IMR-90 (cell line): ENCODE measurements at regions not wholly inside any gene's neighbourhood (a gene's known extent, or its start where the extent isn't known, plus 50 kb on each side); places are given as distances from the start of the nearest gene placed in this dataset.

Source experiments
- ATAC-seq: fragments of 200-7000 bp; cut with Tn5 transposase; 2 replicates; pipeline ENCODE4 v1.9.1; 2020; ENCODE audit warnings: low read depth, mild to moderate bottlenecking, moderate library complexity
- BruUV-seq: library from RNA; stranded (reverse); fragments of 400-500 nt; replicated peaks from 2 replicates; lab custom pipeline; 2021; lab: Mats Ljungman, UMichigan
- CTCF ChIA-PET: fragments of 300-600 bp; formaldehyde crosslinking; extraction: SDS; loops from one replicate; lab custom pipeline; 2021; ENCODE audit warnings: antibody characterized with exemption; lab: Yijun Ruan, JAX
- POLR2A ChIA-PET: fragments of 300-600 bp; sonication (Branson Sonifier 250); formaldehyde crosslinking; loops from one replicate; lab custom pipeline; 2022; ENCODE audit warnings: antibody characterized with exemption; ENCODE audit not compliant: unreplicated experiment; lab: Charles Lee
- DNase-seq: peaks from one replicate; pipeline ENCODE4 v3.0.0; 2013
- H2AFZ ChIP-seq: replicated peaks from 2 replicates; pipeline ENCODE3; 2013; ENCODE audit warnings: low read length, mild to moderate bottlenecking; ENCODE audit not compliant: poor library complexity
- H2AK5ac ChIP-seq: 2 replicates; pipeline ENCODE4 v1.6.1; 2013; ENCODE audit warnings: low read depth, low read length, inconsistent platforms
- H2AK9ac ChIP-seq: replicated peaks from 2 replicates; pipeline ENCODE3; 2013; ENCODE audit warnings: mild to moderate bottlenecking, low read depth, low read length, moderate library complexity; ENCODE audit not compliant: poor library complexity
- H2BK120ac ChIP-seq: 2 replicates; pipeline ENCODE4 v1.6.1; 2013; ENCODE audit warnings: low read depth, low read length, inconsistent platforms
- H2BK15ac ChIP-seq: 3 replicates; pipeline ENCODE4 v1.6.1; 2013; ENCODE audit warnings: low read depth, low read length, inconsistent platforms
- H2BK20ac ChIP-seq: 2 replicates; pipeline ENCODE4 v1.6.1; 2013; ENCODE audit warnings: low read depth, mild to moderate bottlenecking, inconsistent platforms, low read length, moderate library complexity
- H2BK5ac ChIP-seq: 2 replicates; pipeline ENCODE4 v1.6.1; 2013; ENCODE audit warnings: mild to moderate bottlenecking, low read depth, low read length, inconsistent platforms; ENCODE audit not compliant: poor library complexity, severe bottlenecking
- H3K14ac ChIP-seq: replicated peaks from 2 replicates; pipeline ENCODE4 v1.6.1; 2013; ENCODE audit warnings: low read depth, low read length, inconsistent platforms
- H3K18ac ChIP-seq: 2 replicates; pipeline ENCODE4 v1.6.1; 2013; ENCODE audit warnings: low read depth, low read length, control low read depth
- H3K23ac ChIP-seq: 2 replicates; pipeline ENCODE4 v1.6.1; 2013; ENCODE audit warnings: low read depth, low read length, inconsistent platforms
- H3K27ac ChIP-seq: 2 replicates; pipeline ENCODE4 v1.5.1; 2013; ENCODE audit warnings: mild to moderate bottlenecking, control low read depth, low read length; ENCODE audit not compliant: insufficient read depth
- H3K27me3 ChIP-seq: 2 replicates; pipeline ENCODE4 v1.6.1; 2013; ENCODE audit warnings: low read length; ENCODE audit not compliant: control insufficient read depth, insufficient read depth
- H3K36me3 ChIP-seq: 2 replicates; pipeline ENCODE4 v1.6.1; 2013; ENCODE audit warnings: low read length, mixed read lengths; ENCODE audit not compliant: control insufficient read depth, insufficient read depth
- H3K4ac ChIP-seq: 2 replicates; pipeline ENCODE4 v1.6.1; 2013; ENCODE audit warnings: low read depth, low read length, inconsistent platforms
- H3K4me1 ChIP-seq: 2 replicates; pipeline ENCODE4 v1.6.1; 2013; ENCODE audit warnings: low read length, mixed read lengths; ENCODE audit not compliant: control insufficient read depth, insufficient read depth
- H3K4me2 ChIP-seq: 2 replicates; pipeline ENCODE4 v1.6.1; 2013; ENCODE audit warnings: low read depth, mild to moderate bottlenecking, control low read depth, low read length, moderate library complexity
- H3K4me3 ChIP-seq: 2 replicates; pipeline ENCODE4 v1.5.1; 2013; ENCODE audit warnings: low read depth, mild to moderate bottlenecking, control low read depth, low read length, moderate library complexity; ENCODE audit not compliant: insufficient read depth
- H3K56ac ChIP-seq: 2 replicates; pipeline ENCODE4 v1.6.1; 2013; ENCODE audit warnings: low read length, inconsistent platforms; ENCODE audit not compliant: insufficient read depth; ENCODE audit errors: extremely low read depth
- H3K79me1 ChIP-seq, 2 experiments: 2 replicates each; pipeline ENCODE4 v1.6.1; 2013; ENCODE audit warnings: low read length in 2 of 2, inconsistent platforms in 1 of 2, low read depth in 1 of 2
- H3K9ac ChIP-seq: 2 replicates; pipeline ENCODE4 v1.6.1; 2013; ENCODE audit warnings: low read depth, low read length, control low read depth
- H3K9me1 ChIP-seq: 2 replicates; pipeline ENCODE4 v1.6.1; 2013; ENCODE audit warnings: low read length, inconsistent platforms; ENCODE audit not compliant: insufficient read depth
- H3K9me3 ChIP-seq: 2 replicates; pipeline ENCODE4 v1.6.1; 2013; ENCODE audit warnings: low read length; ENCODE audit not compliant: control insufficient read depth, insufficient read depth
- H4K20me1 ChIP-seq: 2 replicates; pipeline ENCODE4 v1.6.1; 2013; ENCODE audit warnings: low read length, inconsistent platforms; ENCODE audit not compliant: insufficient read depth
- H4K5ac ChIP-seq: 2 replicates; pipeline ENCODE4 v1.6.1; 2013; ENCODE audit warnings: mild to moderate bottlenecking, low read depth, low read length, control low read depth
- H4K8ac ChIP-seq, 2 experiments: 2 replicates each; pipeline ENCODE4 v1.6.1; 2013; ENCODE audit warnings: low read depth in 2 of 2, low read length in 2 of 2, control low read depth in 1 of 2, inconsistent platforms in 1 of 2
- H4K91ac ChIP-seq: 2 replicates; pipeline ENCODE4 v1.6.1; 2013; ENCODE audit warnings: low read depth, low read length, inconsistent platforms; ENCODE audit not compliant: insufficient read depth
- BHLHE40 ChIP-seq: fragments of 150-350 bp; IDR thresholded peaks from 2 replicates; pipeline ENCODE4 v1.6.1; 2016; ENCODE audit warnings: mild to moderate bottlenecking, low read depth, low read length
- CEBPB ChIP-seq: IDR thresholded peaks from 2 replicates; pipeline ENCODE4 v1.6.1; 2012; ENCODE audit warnings: low read depth, low read length, improper control_type of control experiment
- CHD1 ChIP-seq: IDR thresholded peaks from 2 replicates; pipeline ENCODE4 v1.6.1; 2012; ENCODE audit warnings: low read depth, low read length, improper control_type of control experiment
- MAFK ChIP-seq: IDR thresholded peaks from 2 replicates; pipeline ENCODE4 v1.6.1; 2012; ENCODE audit warnings: low read depth, low read length, improper control_type of control experiment
- MXI1 ChIP-seq: IDR thresholded peaks from 2 replicates; pipeline ENCODE4 v1.6.1; 2012; ENCODE audit warnings: low read depth, mild to moderate bottlenecking, low read length, moderate library complexity, borderline replicate concordance
- NFE2L2 ChIP-seq: fragments of 150-350 bp; IDR thresholded peaks from 2 replicates; pipeline ENCODE4 v1.6.1; 2016; ENCODE audit warnings: low read depth, mild to moderate bottlenecking, low read length
- POLR2A ChIP-seq: IDR thresholded peaks from 2 replicates; pipeline ENCODE4 v1.6.1; 2012; ENCODE audit warnings: mild to moderate bottlenecking, low read depth, low read length
- RAD21 ChIP-seq: IDR thresholded peaks from 2 replicates; pipeline ENCODE4 v1.6.1; 2012; ENCODE audit warnings: low read length, improper control_type of control experiment
- RCOR1 ChIP-seq: IDR thresholded peaks from 2 replicates; pipeline ENCODE4 v1.6.1; 2012; ENCODE audit warnings: mild to moderate bottlenecking, low read length, improper control_type of control experiment; ENCODE audit not compliant: insufficient replicate concordance
- RFX5 ChIP-seq: IDR thresholded peaks from 2 replicates; pipeline ENCODE4 v1.8.0; 2012; ENCODE audit warnings: low read depth, mild to moderate bottlenecking, low read length, moderate library complexity
- SMC3 ChIP-seq: fragments of 150-350 bp; IDR thresholded peaks from 2 replicates; pipeline ENCODE4 v1.6.1; 2016; ENCODE audit warnings: low read depth, mild to moderate bottlenecking, antibody characterized with exemption, low read length, moderate library complexity
- WGBS, 2 experiments: methylation state at CpG; one replicate each; pipeline versions ENCODE4 v1.1.5 to v1.1.7; 2013; ENCODE audit warnings: missing lambda C conversion rate in 2 of 2; ENCODE audit not compliant: insufficient read length in 1 of 2; ENCODE audit errors: extremely low coverage in 2 of 2; 5-methylcytosine and 5-hydroxymethylcytosine counted together
- dilution Hi-C: fragments of 300-500 bp; cut with HindIII; formaldehyde crosslinking; loops from one replicate; pipeline ENCODE4 v1.14.3; 2018; ENCODE audit warnings: low sequenced_read_pairs; ENCODE audit not compliant: unreplicated experiment
- in situ Hi-C: fragments of 300-500 bp; cut with MboI; formaldehyde crosslinking; loops from 3 replicates; pipeline ENCODE4 v1.14.3; 2019; ENCODE audit warnings: low sequenced_read_pairs, inconsistent platforms, mixed read lengths
- intact Hi-C: fragments of 100-400 bp; cut with micrococcal nuclease; formaldehyde crosslinking; loops from 2 replicates; pipeline ENCODE4 v1.10.0; 2022
- TF ChIP-seq, protein P1 (sequence below): fragments of 150-350 bp; IDR thresholded peaks from 2 replicates; pipeline ENCODE4 v1.6.1; 2016; ENCODE audit warnings: low read depth, mild to moderate bottlenecking, low read length, moderate library complexity, borderline replicate concordance
- TF ChIP-seq, protein P2 (sequence below): fragments of 150-350 bp; IDR thresholded peaks from 2 replicates; pipeline ENCODE4 v1.6.1; 2017; ENCODE audit warnings: mild to moderate bottlenecking, antibody characterized with exemption, low read length, low read depth
- TF ChIP-seq, protein P3 (sequence below): conservative IDR thresholded peaks from 2 replicates; pipeline ENCODE4 v1.5.1; 2012; ENCODE audit warnings: mild to moderate bottlenecking, low read depth, low read length, improper control_type of control experiment

DNA sequence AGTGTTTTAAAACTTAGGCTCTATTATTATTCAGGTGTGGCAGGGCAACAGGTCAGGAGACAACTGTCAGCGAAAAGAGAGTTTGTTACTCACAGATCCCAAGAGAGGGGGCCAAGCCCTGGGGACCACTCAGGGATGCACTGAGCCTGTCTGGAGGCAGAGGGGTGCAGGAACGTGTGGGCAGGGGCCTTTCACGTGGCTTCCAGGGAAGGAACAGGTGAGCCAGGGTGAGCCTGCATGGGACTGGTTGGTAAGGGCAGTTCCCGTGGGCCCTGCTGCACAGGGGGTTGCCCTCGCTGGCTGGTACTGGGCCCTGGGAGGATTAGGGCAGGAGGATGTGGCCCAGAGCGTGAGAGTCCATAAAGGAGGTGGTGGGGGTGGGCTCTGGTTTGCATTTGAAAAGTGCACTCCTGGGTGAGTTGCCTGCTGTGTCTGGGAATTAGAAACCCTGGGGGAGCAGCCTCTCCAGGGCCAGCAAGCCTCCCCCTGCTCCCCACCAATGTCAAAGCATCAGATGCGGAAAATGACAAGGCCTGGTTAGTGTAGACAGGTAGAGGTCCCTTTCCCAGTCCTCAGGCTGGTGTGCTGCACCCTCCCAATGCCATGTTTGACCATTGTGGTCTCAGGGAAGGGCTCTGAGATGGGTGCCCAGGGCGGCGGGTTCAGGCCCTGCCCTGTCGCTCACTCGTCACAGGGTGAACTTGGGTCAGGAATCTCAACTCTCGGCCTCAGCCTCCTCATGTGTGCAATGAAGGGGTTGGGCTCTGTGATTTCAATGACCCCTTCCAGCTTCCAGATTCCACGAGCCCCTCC, 127.4 kb upstream of the RPS6KA2 start:
- CTCF ChIA-PET: interaction anchor here (1.0 kb wide), 1 partner anchor 20 kb away, joined by 4 read pairs; no protein-coding TSS in a partner anchor
- in situ Hi-C loops: no loop called here

More for the DNA sequence above, 127.4 kb upstream of the RPS6KA2 start:
- Histone ChIP-seq H3K36me3 (no peaks in the 10 kb centered on the region), H3K9me3 (no peaks in the 10 kb centered on the region), H3K4me3 (no peak overlapping the region), H4K8ac (no peak overlapping the region), H3K4me1 (peaks cover 2% of the 10 kb centered on the region; the same call in 1 of the 2 replicates), H2AFZ (no peak overlapping the region), H3K27me3 (peaks cover 22% of the 10 kb centered on the region), H4K20me1 (no peaks in the 10 kb centered on the region), H2AK9ac (no peak overlapping the region), H2BK20ac (no peak overlapping the region), H2BK5ac (no peak overlapping the region), H2AK5ac (no peak overlapping the region), H3K27ac (no peak overlapping the region), H3K56ac (no peak overlapping the region), H3K4ac (no peak overlapping the region), H3K79me1 (no peaks in the 10 kb centered on the region), H3K23ac (no peak overlapping the region), H3K4me2 (no peak overlapping the region), H4K5ac (no peak overlapping the region), H2BK15ac (no peak overlapping the region), H3K9ac (no peak overlapping the region), H3K9me1 (no peaks in the 10 kb centered on the region), H3K18ac (no peak overlapping the region), H4K91ac (no peak overlapping the region), H3K14ac (no peak overlapping the region), H2BK120ac (no peak overlapping the region)
- BruUV-seq: no TSS peak
- POLR2A ChIA-PET: no interaction called here
- ATAC-seq (no peak), DNase-seq (no peak)
- no peak for TF ChIP-seq BHLHE40
- TF ChIP-seq, protein P1, sequence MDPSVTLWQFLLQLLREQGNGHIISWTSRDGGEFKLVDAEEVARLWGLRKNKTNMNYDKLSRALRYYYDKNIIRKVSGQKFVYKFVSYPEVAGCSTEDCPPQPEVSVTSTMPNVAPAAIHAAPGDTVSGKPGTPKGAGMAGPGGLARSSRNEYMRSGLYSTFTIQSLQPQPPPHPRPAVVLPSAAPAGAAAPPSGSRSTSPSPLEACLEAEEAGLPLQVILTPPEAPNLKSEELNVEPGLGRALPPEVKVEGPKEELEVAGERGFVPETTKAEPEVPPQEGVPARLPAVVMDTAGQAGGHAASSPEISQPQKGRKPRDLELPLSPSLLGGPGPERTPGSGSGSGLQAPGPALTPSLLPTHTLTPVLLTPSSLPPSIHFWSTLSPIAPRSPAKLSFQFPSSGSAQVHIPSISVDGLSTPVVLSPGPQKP: no peak
- TF ChIP-seq RFX5: no peak
- TF ChIP-seq NFE2L2: no peak
- TF ChIP-seq MAFK: no peak
- TF ChIP-seq POLR2A: no peak
- no peak for TF ChIP-seq SMC3
- TF ChIP-seq RCOR1: no peak
- no peak for TF ChIP-seq MXI1
- TF ChIP-seq CEBPB: no peak
- TF ChIP-seq, protein P2, sequence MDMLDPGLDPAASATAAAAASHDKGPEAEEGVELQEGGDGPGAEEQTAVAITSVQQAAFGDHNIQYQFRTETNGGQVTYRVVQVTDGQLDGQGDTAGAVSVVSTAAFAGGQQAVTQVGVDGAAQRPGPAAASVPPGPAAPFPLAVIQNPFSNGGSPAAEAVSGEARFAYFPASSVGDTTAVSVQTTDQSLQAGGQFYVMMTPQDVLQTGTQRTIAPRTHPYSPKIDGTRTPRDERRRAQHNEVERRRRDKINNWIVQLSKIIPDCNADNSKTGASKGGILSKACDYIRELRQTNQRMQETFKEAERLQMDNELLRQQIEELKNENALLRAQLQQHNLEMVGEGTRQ: no peak
- no peak for TF ChIP-seq CHD1
- TF ChIP-seq, protein P3, sequence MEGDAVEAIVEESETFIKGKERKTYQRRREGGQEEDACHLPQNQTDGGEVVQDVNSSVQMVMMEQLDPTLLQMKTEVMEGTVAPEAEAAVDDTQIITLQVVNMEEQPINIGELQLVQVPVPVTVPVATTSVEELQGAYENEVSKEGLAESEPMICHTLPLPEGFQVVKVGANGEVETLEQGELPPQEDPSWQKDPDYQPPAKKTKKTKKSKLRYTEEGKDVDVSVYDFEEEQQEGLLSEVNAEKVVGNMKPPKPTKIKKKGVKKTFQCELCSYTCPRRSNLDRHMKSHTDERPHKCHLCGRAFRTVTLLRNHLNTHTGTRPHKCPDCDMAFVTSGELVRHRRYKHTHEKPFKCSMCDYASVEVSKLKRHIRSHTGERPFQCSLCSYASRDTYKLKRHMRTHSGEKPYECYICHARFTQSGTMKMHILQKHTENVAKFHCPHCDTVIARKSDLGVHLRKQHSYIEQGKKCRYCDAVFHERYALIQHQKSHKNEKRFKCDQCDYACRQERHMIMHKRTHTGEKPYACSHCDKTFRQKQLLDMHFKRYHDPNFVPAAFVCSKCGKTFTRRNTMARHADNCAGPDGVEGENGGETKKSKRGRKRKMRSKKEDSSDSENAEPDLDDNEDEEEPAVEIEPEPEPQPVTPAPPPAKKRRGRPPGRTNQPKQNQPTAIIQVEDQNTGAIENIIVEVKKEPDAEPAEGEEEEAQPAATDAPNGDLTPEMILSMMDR: no peak
- no peak for TF ChIP-seq RAD21
- intact Hi-C loops: loop anchor here (5.0 kb wide), 1 partner anchor 237 kb away; no protein-coding TSS in a partner anchor
- dilution Hi-C loops: no loop called here
- WGBS, 2 experiments: 57% methylated on average over 3 of the region's 13 CpGs; no CpG with 5 or more reads in 1 of the 2 experiments
